OCI-LY1 (cell line): ENCODE measurements at regions not wholly inside any gene's neighbourhood (a gene's known extent, or its start where the extent isn't known, plus 50 kb on each side); places are given as distances from the start of the nearest gene placed in this dataset.
"Not testable (repeated sequence)": the region's sequence is repeated elsewhere in the genome, so short reads cannot be mapped to it uniquely, and the experiment has no call there.

Source experiments
- CTCF ChIP-seq: fragments of 200-600 bp; sonication (generic), shearing (Covaris generic); IDR thresholded peaks from 2 replicates; pipeline ENCODE4 v1.5.1; 2017; ENCODE audit warnings: mild to moderate bottlenecking, antibody characterized with exemption, low read length, moderate library complexity, mixed read lengths
- EZH2 ChIP-seq: fragments of 200-600 bp; sonication (generic), shearing (Covaris generic); IDR thresholded peaks from 2 replicates; pipeline ENCODE4 v1.8.0; 2017; ENCODE audit warnings: borderline replicate concordance, mixed run types, mild to moderate bottlenecking, antibody characterized with exemption, low read length, moderate library complexity, mixed read lengths

- TF ChIP-seq CTCF, EZH2: not testable (repeated sequence)
Measured at GRCh38 chr12:33033999-33034398, 137.4 kb upstream of the PKP2 start.
